SK-N-SH (cell line): ENCODE measurements at regions not wholly inside any gene's neighbourhood (a gene's known extent, or its start where the extent isn't known, plus 50 kb on each side); places are given as distances from the start of the nearest gene placed in this dataset.

ENCODE experiments used
- CTCF ChIA-PET: fragments of 300-600, 350-600 bp; formaldehyde crosslinking; extraction: SDS; loops from one replicate; lab custom pipeline; 2021; lab: Yijun Ruan, JAX
- POLR2A ChIA-PET: fragments of 350-600 bp; sonication (Branson Sonifier 250); formaldehyde crosslinking; extraction: SDS; loops from one replicate; lab custom pipeline; 2020; ENCODE audit warnings: antibody characterized with exemption, inconsistent platforms; lab: Yijun Ruan, JAX
- DNase-seq: peaks from one replicate; pipeline ENCODE4 v3.0.0; 2012
- H2AFZ ChIP-seq: fragments of 200-600 bp; sonication (generic); 2 replicates; pipeline ENCODE4 v1.8.1; 2016; ENCODE audit warnings: antibody characterized with exemption, mild to moderate bottlenecking, low read depth
- H3F3A ChIP-seq: fragments of 200-600 bp; sonication (generic); replicated peaks from 2 replicates; pipeline ENCODE3; 2016; ENCODE audit warnings: antibody characterized with exemption, mild to moderate bottlenecking; ENCODE audit not compliant: insufficient read depth
- H3K27ac ChIP-seq, 2 experiments: fragments of 200-500 bp in 1 of 2; fragments of 200-600 bp in 1 of 2; sonication (Bioruptor generic) in 1 of 2; sonication (generic), shearing (Covaris generic) in 1 of 2; 2 replicates each; pipeline versions ENCODE4 v1.5.1 to v1.6.1; 2014 to 2016; ENCODE audit warnings: low read depth in 2 of 2, inconsistent platforms in 1 of 2, low read length in 1 of 2, mild to moderate bottlenecking in 1 of 2, mixed read lengths in 1 of 2
- H3K27me3 ChIP-seq: fragments of 200-600 bp; sonication (generic), shearing (Covaris generic); 2 replicates; pipeline ENCODE4 v1.6.1; 2016; ENCODE audit warnings: mixed run types; ENCODE audit not compliant: insufficient read depth
- H3K36me3 ChIP-seq, 2 experiments: fragments of 200-500 bp in 1 of 2; fragments of 200-600 bp in 1 of 2; sonication (Bioruptor generic) in 1 of 2; sonication (generic) in 1 of 2; replicated peaks in 1 of 2; 2 replicates each; pipeline versions ENCODE3 to v1.5.1; 2014 to 2016; ENCODE audit warnings: low read length in 1 of 2, mild to moderate bottlenecking in 1 of 2; ENCODE audit not compliant: insufficient read depth in 2 of 2, control insufficient read depth in 1 of 2
- H3K4me1 ChIP-seq, 2 experiments: fragments of 200-500 bp in 1 of 2; fragments of 200-600 bp in 1 of 2; sonication (Bioruptor generic) in 1 of 2; sonication (generic), shearing (Covaris generic) in 1 of 2; 2 replicates each; pipeline versions ENCODE4 v1.5.1 to v1.6.1; 2014 to 2016; ENCODE audit warnings: low read depth in 1 of 2, low read length in 1 of 2, mixed run types in 1 of 2; ENCODE audit not compliant: insufficient read depth in 2 of 2, control insufficient read depth in 1 of 2
- H3K4me2 ChIP-seq: fragments of 200-600 bp; sonication (generic), shearing (Covaris generic); 2 replicates; pipeline ENCODE4 v1.6.1; 2017; ENCODE audit warnings: mixed run types
- H3K4me3 ChIP-seq, 2 experiments: fragments of 200-500 bp in 1 of 2; fragments of 200-600 bp in 1 of 2; sonication (Bioruptor generic) in 1 of 2; sonication (generic), shearing (Covaris generic) in 1 of 2; 2 replicates each; pipeline versions ENCODE4 v1.5.1 to v1.8.1; 2014 to 2016; ENCODE audit warnings: low read depth in 2 of 2, inconsistent platforms in 1 of 2, low read length in 1 of 2, mild to moderate bottlenecking in 1 of 2, mixed read lengths in 1 of 2, moderate library complexity in 1 of 2
- H3K79me2 ChIP-seq: fragments of 200-600 bp; sonication (generic); 2 replicates; pipeline ENCODE4 v1.8.1; 2017; ENCODE audit warnings: mild to moderate bottlenecking; ENCODE audit not compliant: insufficient read depth
- H3K9ac ChIP-seq: fragments of 200-600 bp; sonication (generic); 2 replicates; pipeline ENCODE4 v1.6.1; 2017; ENCODE audit warnings: mixed run types
- H3K9me2 ChIP-seq: fragments of 200-600 bp; sonication (generic); 2 replicates; pipeline ENCODE4 v1.6.1; 2017; ENCODE audit warnings: mixed run types
- H3K9me3 ChIP-seq: fragments of 200-600 bp; sonication (generic); 2 replicates; pipeline ENCODE4 v1.6.1; 2017; ENCODE audit warnings: mixed run types, mild to moderate bottlenecking, moderate library complexity
- H4K20me1 ChIP-seq: fragments of 200-600 bp; sonication (generic); 2 replicates; pipeline ENCODE4 v1.6.1; 2017; ENCODE audit warnings: mild to moderate bottlenecking, mixed run types; ENCODE audit not compliant: insufficient read depth
- ELF1 ChIP-seq: IDR thresholded peaks from 2 replicates; pipeline ENCODE4 v1.4.0; 2012
- EP300 ChIP-seq, 2 experiments: IDR thresholded peaks; 2 replicates each; pipeline versions ENCODE4 v1.4.0 to v1.6.1; 2012; ENCODE audit warnings: borderline replicate concordance in 1 of 2, low read depth in 1 of 2, low read length in 1 of 2
- EZH2phosphoT487 ChIP-seq: fragments of 200-600 bp; sonication (generic); IDR thresholded peaks from 2 replicates; pipeline ENCODE4 v1.6.1; 2017; ENCODE audit warnings: low read depth, mixed run types, mild to moderate bottlenecking, antibody characterized with exemption, moderate library complexity, borderline replicate concordance
- FOSL2 ChIP-seq: IDR thresholded peaks from 2 replicates; pipeline ENCODE4 v1.4.0; 2012; ENCODE audit warnings: low read depth, mild to moderate bottlenecking, moderate library complexity, borderline replicate concordance
- GATA2 ChIP-seq: sonication (generic); formaldehyde crosslinking; IDR thresholded peaks from 2 replicates; pipeline ENCODE4 v1.5.0; 2020; ENCODE audit warnings: mild to moderate bottlenecking, missing genetic modification reagents
- MEF2A ChIP-seq: IDR thresholded peaks from 2 replicates; pipeline ENCODE4 v1.4.0; 2012; ENCODE audit warnings: low read depth, borderline replicate concordance
- MXI1 ChIP-seq: IDR thresholded peaks from 2 replicates; pipeline ENCODE4 v1.6.1; 2012; ENCODE audit warnings: mild to moderate bottlenecking, low read depth, low read length, improper control_type of control experiment
- NRF1 ChIP-seq: IDR thresholded peaks from 2 replicates; pipeline ENCODE4 v1.6.1; 2012; ENCODE audit warnings: low read depth, mild to moderate bottlenecking, low read length
- RAD21 ChIP-seq: IDR thresholded peaks from 2 replicates; pipeline ENCODE4 v1.6.1; 2012; ENCODE audit warnings: mild to moderate bottlenecking, low read length
- RCOR1 ChIP-seq: fragments of 150-350 bp; IDR thresholded peaks from 2 replicates; pipeline ENCODE4 v1.6.1; 2017; ENCODE audit warnings: antibody characterized with exemption, low read length
- TAF1 ChIP-seq: IDR thresholded peaks from 2 replicates; pipeline ENCODE4 v1.6.1; 2012; ENCODE audit warnings: low read depth, mild to moderate bottlenecking, low read length, moderate library complexity, borderline replicate concordance
- TEAD4 ChIP-seq: IDR thresholded peaks from 2 replicates; pipeline ENCODE4 v1.4.0; 2012; ENCODE audit warnings: mild to moderate bottlenecking, borderline replicate concordance; ENCODE audit not compliant: insufficient read depth
- WGBS: methylation state at CpG from one replicate; pipeline ENCODE4 v1.1.6; 2017; ENCODE audit warnings: low lambda C conversion rate; 5-methylcytosine and 5-hydroxymethylcytosine counted together
- TF ChIP-seq, protein P1 (sequence below): IDR thresholded peaks from 2 replicates; pipeline ENCODE4 v1.4.0; 2012; ENCODE audit warnings: low read depth
- TF ChIP-seq, protein P2 (sequence below): IDR thresholded peaks from 2 replicates; pipeline ENCODE4 v1.4.0; 2012; ENCODE audit warnings: low read depth, borderline replicate concordance
- TF ChIP-seq, protein P3 (sequence below): IDR thresholded peaks from 2 replicates; pipeline ENCODE4 v1.4.0; 2012; ENCODE audit warnings: low read depth, borderline replicate concordance

DNA sequence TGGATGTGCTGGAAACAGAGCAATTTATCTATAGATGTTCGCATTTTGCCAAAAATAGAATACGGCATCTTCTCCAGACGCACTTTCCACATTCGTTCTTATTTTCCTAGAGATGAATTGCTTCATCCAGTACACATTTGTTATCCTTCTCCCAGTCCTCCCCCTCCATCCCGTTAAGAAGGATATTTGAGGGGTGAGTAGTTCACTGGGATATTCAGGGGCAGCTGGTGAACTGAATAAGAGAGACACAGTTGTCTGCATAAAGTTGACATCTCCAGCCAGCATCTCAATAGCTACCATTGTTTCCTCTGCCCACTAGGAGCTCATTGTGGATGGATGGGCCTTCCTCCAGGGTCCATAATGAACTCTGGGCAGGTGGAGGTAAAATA lies 456.8 kb upstream of the NRP1 start:
- CTCF ChIA-PET: interaction anchor here (1.2 to 1.3 kb wide), 3 partner anchors 89 to 847 kb away, joined by 3 to 5 read pairs (median 3); no protein-coding TSS in a partner anchor
- peak overlapping the region in 1 of 2 experiments; percentile 89; a peak in 2 of 4 replicates for H3K27ac ChIP-seq
- no peaks in the 10 kb centered on the region for H3K9me3 ChIP-seq
- H3K4me1 ChIP-seq: peaks cover 0 to 17% of the 10 kb centered on the region in 2 experiments; a peak in 2 of 4 replicates
- H3K27me3 ChIP-seq: no peaks in the 10 kb centered on the region
- no peak for DNase-seq
- 0 out of 2 replicates have a peak, but pooled peaks have one; percentile 16 for TF ChIP-seq MXI1
- no peak for TF ChIP-seq EZH2phosphoT487
- H3K79me2 ChIP-seq: no peaks in the 10 kb centered on the region
- WGBS: 85% methylated on average over 5 of the region's 5 CpGs
- no peaks in the 10 kb centered on the region for H3K9me2 ChIP-seq
- no peaks in the 10 kb centered on the region for H3K36me3 ChIP-seq
- POLR2A ChIA-PET: no interaction called here
- H3F3A ChIP-seq: no peaks in the 10 kb centered on the region
- H3K4me3 ChIP-seq: no peak overlapping the region
- no peak overlapping the region for H3K9ac ChIP-seq
- H3K4me2 ChIP-seq: no peak overlapping the region
- H4K20me1 ChIP-seq: no peaks in the 10 kb centered on the region
- H2AFZ ChIP-seq: no peak overlapping the region

DNA sequence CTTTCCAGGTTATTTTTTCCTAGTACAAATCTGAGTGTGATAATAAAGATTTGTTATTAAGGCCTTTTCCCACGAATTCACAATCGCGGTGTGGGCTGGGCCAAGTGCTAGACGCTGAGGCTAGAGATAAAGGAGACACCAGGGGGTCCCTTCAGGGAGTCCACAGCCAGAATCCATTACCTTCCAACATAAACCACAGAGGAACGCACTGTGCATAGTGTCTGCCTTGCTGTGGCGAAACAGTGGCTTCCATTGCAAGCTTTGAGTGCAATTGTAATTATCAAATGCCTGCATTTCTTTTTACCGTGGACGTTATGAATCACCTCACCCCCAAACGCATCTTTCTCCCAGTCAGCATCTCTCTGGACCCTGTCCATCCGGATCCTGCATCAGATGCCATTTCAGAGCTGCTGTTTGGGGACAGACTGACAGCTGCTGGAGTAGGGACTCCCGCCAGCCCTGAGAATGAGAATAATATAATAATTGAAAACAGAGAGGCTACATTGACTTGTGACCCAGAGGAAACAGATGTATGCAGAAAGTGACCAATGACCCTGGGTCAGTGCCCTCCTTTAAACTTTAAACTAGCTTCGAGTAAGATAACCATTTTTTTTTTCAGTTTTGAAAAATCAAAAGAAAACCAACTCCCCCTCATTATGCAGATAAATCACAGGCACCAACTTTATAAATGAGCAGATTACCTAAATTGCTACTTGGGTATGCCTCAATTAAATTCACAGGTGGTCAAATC lies 456.2 kb upstream of the NRP1 start:
- Histone ChIP-seq H3K79me2 (no peaks in the 10 kb centered on the region), H3K9me2 (no peaks in the 10 kb centered on the region), H3K9ac (no peak overlapping the region), H3K27ac (peak overlapping the region in 1 of 2 experiments; percentile 89; a peak in 2 of 4 replicates), H3K27me3 (no peaks in the 10 kb centered on the region), H3K9me3 (no peaks in the 10 kb centered on the region), H4K20me1 (no peaks in the 10 kb centered on the region), H3F3A (no peaks in the 10 kb centered on the region), H3K36me3 (no peaks in the 10 kb centered on the region), H3K4me3 (no peak overlapping the region), H2AFZ (no peak overlapping the region), H3K4me2 (no peak overlapping the region), H3K4me1 (peaks cover 0 to 17% of the 10 kb centered on the region in 2 experiments; a peak in 2 of 4 replicates)
- ChIA-PET CTCF (interaction anchor here (1.2 to 1.3 kb wide), 3 partner anchors 89 to 848 kb away, joined by 3 to 5 read pairs (median 3); no protein-coding TSS in a partner anchor), POLR2A (no interaction called here)
- TF ChIP-seq FOSL2 (no peak), ELF1 (no peak), NRF1 (no peak), RCOR1 (peak; percentile 15; the same call in 1 of the 2 replicates), MEF2A (no peak), EZH2phosphoT487 (no peak), TEAD4 (no peak), GATA2 (no peak), RAD21 (peak; percentile 19; the same call in 1 of the 2 replicates), TAF1 (no peak), MXI1 (0 out of 2 replicates have a peak, but pooled peaks have one; percentile 15), EP300 (IDR thresholded peaks at IDR 0.05; ENCODE audit: borderline replicate concordance in 1 of 2, low read depth in 1 of 2, low read length in 1 of 2) (peak in 1 of 2 experiments; percentile 55; a peak in 2 of 4 replicates)
- TF ChIP-seq, protein P1, sequence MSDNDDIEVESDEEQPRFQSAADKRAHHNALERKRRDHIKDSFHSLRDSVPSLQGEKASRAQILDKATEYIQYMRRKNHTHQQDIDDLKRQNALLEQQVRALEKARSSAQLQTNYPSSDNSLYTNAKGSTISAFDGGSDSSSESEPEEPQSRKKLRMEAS: no peak
- TF ChIP-seq, protein P2, sequence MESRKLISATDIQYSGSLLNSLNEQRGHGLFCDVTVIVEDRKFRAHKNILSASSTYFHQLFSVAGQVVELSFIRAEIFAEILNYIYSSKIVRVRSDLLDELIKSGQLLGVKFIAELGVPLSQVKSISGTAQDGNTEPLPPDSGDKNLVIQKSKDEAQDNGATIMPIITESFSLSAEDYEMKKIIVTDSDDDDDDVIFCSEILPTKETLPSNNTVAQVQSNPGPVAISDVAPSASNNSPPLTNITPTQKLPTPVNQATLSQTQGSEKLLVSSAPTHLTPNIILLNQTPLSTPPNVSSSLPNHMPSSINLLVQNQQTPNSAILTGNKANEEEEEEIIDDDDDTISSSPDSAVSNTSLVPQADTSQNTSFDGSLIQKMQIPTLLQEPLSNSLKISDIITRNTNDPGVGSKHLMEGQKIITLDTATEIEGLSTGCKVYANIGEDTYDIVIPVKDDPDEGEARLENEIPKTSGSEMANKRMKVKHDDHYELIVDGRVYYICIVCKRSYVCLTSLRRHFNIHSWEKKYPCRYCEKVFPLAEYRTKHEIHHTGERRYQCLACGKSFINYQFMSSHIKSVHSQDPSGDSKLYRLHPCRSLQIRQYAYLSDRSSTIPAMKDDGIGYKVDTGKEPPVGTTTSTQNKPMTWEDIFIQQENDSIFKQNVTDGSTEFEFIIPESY: no peak
- TF ChIP-seq, protein P3, sequence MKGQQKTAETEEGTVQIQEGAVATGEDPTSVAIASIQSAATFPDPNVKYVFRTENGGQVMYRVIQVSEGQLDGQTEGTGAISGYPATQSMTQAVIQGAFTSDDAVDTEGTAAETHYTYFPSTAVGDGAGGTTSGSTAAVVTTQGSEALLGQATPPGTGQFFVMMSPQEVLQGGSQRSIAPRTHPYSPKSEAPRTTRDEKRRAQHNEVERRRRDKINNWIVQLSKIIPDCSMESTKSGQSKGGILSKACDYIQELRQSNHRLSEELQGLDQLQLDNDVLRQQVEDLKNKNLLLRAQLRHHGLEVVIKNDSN: no peak
- DNase-seq: peak; percentile 44
- 47% methylated on average over 12 of the region's 12 CpGs for WGBS
